Colonic mucosa (tissue), 4 donors: ENCODE measurements at regions not wholly inside any gene's neighbourhood (a gene's known extent, or its start where the extent isn't known, plus 50 kb on each side); places are given as distances from the start of the nearest gene placed in this dataset.
"Not testable (repeated sequence)": the region's sequence is repeated elsewhere in the genome, so short reads cannot be mapped to it uniquely, and the experiment has no call there.

Experiments
- DNase-seq: peaks from one replicate; pipeline ENCODE4 v3.0.0-alpha.2; 2020
- H3K27ac ChIP-seq: fragments of 200-600 bp; one replicate; pipeline ENCODE4 v1.8.0; 2021
- H3K27me3 ChIP-seq: fragments of 200-600 bp; one replicate; pipeline ENCODE4 v1.8.0; 2021
- H3K36me3 ChIP-seq: fragments of 200-600 bp; one replicate; pipeline ENCODE4 v1.8.0; 2021
- H3K4me1 ChIP-seq: fragments of 200-600 bp; one replicate; pipeline ENCODE4 v1.8.0; 2021; ENCODE audit warnings: mild to moderate bottlenecking
- H3K4me3 ChIP-seq: fragments of 200-600 bp; one replicate; pipeline ENCODE4 v1.8.0; 2021
- H3K9ac ChIP-seq, 2 donors: one replicate each; pipeline ENCODE4 v1.7.0; 2013; ENCODE audit warnings: control low read depth in 2 of 2, low read depth in 2 of 2, low read length in 2 of 2
- H3K9me3 ChIP-seq: fragments of 200-600 bp; one replicate; pipeline ENCODE4 v1.8.0; 2021
- CTCF ChIP-seq: fragments of 200-600 bp; IDR thresholded peaks from one replicate; pipeline ENCODE4 v1.8.0; 2022; ENCODE audit warnings: antibody characterized with exemption, mild to moderate bottlenecking
- intact Hi-C: fragments of 100-400 bp; cut with DNase I; formaldehyde crosslinking; loops from one replicate; pipeline ENCODE4 v1.14.1; 2022
- donor health status: healthy.
- donor health status: DM: no; HTN: no; CAD: no.
- donor health status: DM: no; HTN: no; CAD: no.

GRCh38 chr1:189628857-189629256 lies 848.8 kb downstream of the BRINP3 start:
- no peak for DNase-seq
- H3K4me3 ChIP-seq: no peak overlapping the region
- no peaks in the 10 kb centered on the region for H3K9me3 ChIP-seq
- no peaks in the 10 kb centered on the region for H3K4me1 ChIP-seq
- TF ChIP-seq CTCF: no peak
- H3K27ac ChIP-seq: no peak overlapping the region
- H3K36me3 ChIP-seq: no peaks in the 10 kb centered on the region
- no peak overlapping the region for H3K9ac ChIP-seq
- intact Hi-C loops: no loop called here
- no peaks in the 10 kb centered on the region for H3K27me3 ChIP-seq

GRCh38 chr1:189633658-189634057 lies 844.0 kb downstream of the BRINP3 start:
- TF ChIP-seq CTCF: no peak
- no peak for DNase-seq
- Histone ChIP-seq H3K9me3 (no peaks in the 10 kb centered on the region), H3K9ac (no peak overlapping the region), H3K27me3 (no peaks in the 10 kb centered on the region), H3K4me3 (no peak overlapping the region), H3K4me1 (no peaks in the 10 kb centered on the region), H3K36me3 (no peaks in the 10 kb centered on the region), H3K27ac (no peak overlapping the region)
- intact Hi-C loops: no loop called here

- Histone ChIP-seq H3K4me1 (no peaks in the 10 kb centered on the region), H3K27me3 (no peaks in the 10 kb centered on the region), H3K9ac (no peak overlapping the region), H3K36me3 (no peaks in the 10 kb centered on the region), H3K9me3 (no peaks in the 10 kb centered on the region), H3K4me3 (no peak overlapping the region), H3K27ac (no peak overlapping the region)
- intact Hi-C loops: no loop called here
- TF ChIP-seq CTCF: no peak
- DNase-seq: no peak
Measured at GRCh38 chr1:189637041-189637440, 840.6 kb downstream of the BRINP3 start.

- intact Hi-C loops, H3K36me3 ChIP-seq, H3K27ac ChIP-seq: not testable (repeated sequence)
Measured at GRCh38 chr1:189644156-189644555, 833.5 kb downstream of the BRINP3 start.

GRCh38 chr1:189644970-189645369 lies 832.7 kb downstream of the BRINP3 start:
- Histone ChIP-seq H3K4me1 (no peaks in the 10 kb centered on the region), H3K27me3 (no peaks in the 10 kb centered on the region), H3K9ac (no peak overlapping the region), H3K36me3 (no peaks in the 10 kb centered on the region), H3K4me3 (no peak overlapping the region), H3K9me3 (no peaks in the 10 kb centered on the region), H3K27ac (no peak overlapping the region)
- TF ChIP-seq CTCF: no peak
- intact Hi-C loops: no loop called here
- DNase-seq: no peak

More at GRCh38 chr1:189644156-189644555, 833.5 kb downstream of the BRINP3 start:
- not testable (repeated sequence) for H3K4me3 ChIP-seq, H3K4me1 ChIP-seq, H3K9ac ChIP-seq, DNase-seq, H3K9me3 ChIP-seq, H3K27me3 ChIP-seq

- no peak overlapping the region for H3K27ac ChIP-seq
- no peak for TF ChIP-seq CTCF
- no peak overlapping the region for H3K4me3 ChIP-seq
- no peaks in the 10 kb centered on the region for H3K9me3 ChIP-seq
- H3K27me3 ChIP-seq: no peaks in the 10 kb centered on the region
- intact Hi-C loops: no loop called here
- DNase-seq: no peak
- no peaks in the 10 kb centered on the region for H3K36me3 ChIP-seq
- no peaks in the 10 kb centered on the region for H3K4me1 ChIP-seq
- H3K9ac ChIP-seq: no peak overlapping the region
Measured at GRCh38 chr1:189646066-189646465, 831.6 kb downstream of the BRINP3 start.
